ENCODE measurements at regions not wholly inside any gene's neighbourhood (a gene's known extent, or its start where the extent isn't known, plus 50 kb on each side); places are given as distances from the start of the nearest gene placed in this dataset.

- TF ChIP-seq CTCF (IDR thresholded peaks at IDR 0.05) (no peak), POLR2A (IDR thresholded peaks at IDR 0.05) (no peak)
Measured at GRCh38 chr18:40360558-40360957, 1594.5 kb upstream of the PIK3C3 start.

All from testis (tissue), 2 donors.